Keratinocyte (primary cell): ENCODE measurements at regions not wholly inside any gene's neighbourhood (a gene's known extent, or its start where the extent isn't known, plus 50 kb on each side); places are given as distances from the start of the nearest gene placed in this dataset.

ENCODE experiments used
- CTCF ChIP-seq, 3 experiments: IDR thresholded peaks in 1 of 3; conservative IDR thresholded peaks in 1 of 3; optimal IDR thresholded peaks in 1 of 3; 2 replicates in 2 of 3; 3 replicates in 1 of 3; pipeline versions ENCODE3 to v1.5.1; 2011; ENCODE audit warnings: low read length in 3 of 3, mild to moderate bottlenecking in 3 of 3, moderate library complexity in 2 of 3, control low read depth in 1 of 3, inconsistent platforms in 1 of 3; ENCODE audit not compliant: insufficient read depth in 2 of 3; ENCODE audit errors: extremely low read depth in 1 of 3
- EZH2 ChIP-seq: IDR thresholded peaks from one replicate; pipeline ENCODE4 v1.6.1; 2012; ENCODE audit warnings: inconsistent platforms, mild to moderate bottlenecking, low read length, moderate library complexity

- TF ChIP-seq CTCF (optimal IDR thresholded peaks at IDR 0.05 in 1 of 3, IDR thresholded peaks at IDR 0.05 in 1 of 3, conservative IDR thresholded peaks at IDR 0.05 in 1 of 3; ENCODE audit: extremely low read depth in 1 of 3, insufficient read depth in 2 of 3, low read length in 3 of 3) (no peak), EZH2 (no peak)
Measured at GRCh38 chr14:89625731-89626232, 208.7 kb upstream of the FOXN3 start.
